ENCODE measurements at regions not wholly inside any gene's neighbourhood (a gene's known extent, or its start where the extent isn't known, plus 50 kb on each side); places are given as distances from the start of the nearest gene placed in this dataset.
A peak's percentile ranks its signal among the peaks of the same experiment; 100 is the strongest.

GRCh38 chr3:177525414-177525813, 328.1 kb upstream of the TBL1XR1 start:
- Mint-ChIP-seq H3K36me3 (no peaks in the 10 kb centered on the region), H3K27ac (no peak overlapping the region), H3K9me3 (peaks cover 0 to 3% (median 0%) of the 10 kb centered on the region in 3 donors), H3K27me3 (no peaks in the 10 kb centered on the region), H3K4me3 (no peak overlapping the region), H3K4me1 (peaks cover 25 to 33% (median 27%) of the 10 kb centered on the region in 3 donors)
- no peak overlapping the region for H3K4me3 ChIP-seq (ENCODE audit: control insufficient read depth in 1 of 2, extremely low read depth in 1 of 2, low read length in 1 of 2)
- CTCF ChIA-PET: interaction anchor here in 1 of 2 donors (0.5 kb wide), 1 partner anchor 260 kb away, joined by 3 read pairs; no protein-coding TSS in a partner anchor
- POLR2A ChIA-PET: no interaction called here
- ATAC-seq (replicated peaks in 1 of 4) (no peak), DNase-seq (no peak)
- no peaks in the 10 kb centered on the region for H3K4me1 ChIP-seq (ENCODE audit: control insufficient read depth in 1 of 2, extremely low read depth in 1 of 2, insufficient read depth in 2 of 2, low read length in 2 of 2)
- H3K27ac ChIP-seq (ENCODE audit: low read length): no peak overlapping the region
- H3K9me3 ChIP-seq: no peaks in the 10 kb centered on the region
- no peaks in the 10 kb centered on the region for H3K27me3 ChIP-seq (replicated peaks in 1 of 2; ENCODE audit: control insufficient read depth in 2 of 2, extremely low read depth in 1 of 2, insufficient read depth in 2 of 2, low read length in 1 of 2)
- no peaks in the 10 kb centered on the region for H3K36me3 ChIP-seq (ENCODE audit: control insufficient read depth in 2 of 2, extremely low read depth in 1 of 2, insufficient read depth in 1 of 2, low read length in 1 of 2)
- no CpG with 5 or more reads among the region's 1 CpG for WGBS (ENCODE audit: insufficient coverage)

GRCh38 chr3:177525987-177526712, 328.9 kb upstream of the TBL1XR1 start:
- 82% methylated on average over 7 of the region's 9 CpGs for WGBS (ENCODE audit: insufficient coverage)
- Mint-ChIP-seq H3K27me3 (no peaks in the 10 kb centered on the region), H3K4me3 (no peak overlapping the region), H3K27ac (peak overlapping the region in 1 of 2 donors; percentile 8), H3K4me1 (peaks cover 25 to 33% (median 27%) of the 10 kb centered on the region in 3 donors), H3K9me3 (peaks cover 0 to 3% (median 0%) of the 10 kb centered on the region in 3 donors), H3K36me3 (no peaks in the 10 kb centered on the region)
- POLR2A ChIA-PET: no interaction called here
- Histone ChIP-seq H3K4me3 (ENCODE audit: control insufficient read depth in 1 of 2, extremely low read depth in 1 of 2, low read length in 1 of 2) (no peak overlapping the region), H3K4me1 (ENCODE audit: control insufficient read depth in 1 of 2, extremely low read depth in 1 of 2, insufficient read depth in 2 of 2, low read length in 2 of 2) (no peaks in the 10 kb centered on the region), H3K27me3 (replicated peaks in 1 of 2; ENCODE audit: control insufficient read depth in 2 of 2, extremely low read depth in 1 of 2, insufficient read depth in 2 of 2, low read length in 1 of 2) (no peaks in the 10 kb centered on the region), H3K36me3 (ENCODE audit: control insufficient read depth in 2 of 2, extremely low read depth in 1 of 2, insufficient read depth in 1 of 2, low read length in 1 of 2) (no peaks in the 10 kb centered on the region), H3K27ac (ENCODE audit: low read length) (no peak overlapping the region), H3K9me3 (no peaks in the 10 kb centered on the region)
- DNase-seq (no peak), ATAC-seq (replicated peaks in 1 of 4) (no peak)
- CTCF ChIA-PET: interaction anchor here in 1 of 2 donors (0.5 kb wide), 1 partner anchor 259 kb away, joined by 3 read pairs; no protein-coding TSS in a partner anchor

- no peak overlapping the region for H3K4me3 Mint-ChIP-seq
- WGBS (ENCODE audit: insufficient coverage): 94% methylated on average over 4 of the region's 7 CpGs
- H3K9me3 Mint-ChIP-seq: peaks cover 0 to 3% (median 0%) of the 10 kb centered on the region in 3 donors
- Histone ChIP-seq H3K9me3 (no peaks in the 10 kb centered on the region), H3K27ac (ENCODE audit: low read length) (no peak overlapping the region), H3K4me3 (ENCODE audit: control insufficient read depth in 1 of 2, extremely low read depth in 1 of 2, low read length in 1 of 2) (no peak overlapping the region), H3K36me3 (ENCODE audit: control insufficient read depth in 2 of 2, extremely low read depth in 1 of 2, insufficient read depth in 1 of 2, low read length in 1 of 2) (no peaks in the 10 kb centered on the region), H3K4me1 (ENCODE audit: control insufficient read depth in 1 of 2, extremely low read depth in 1 of 2, insufficient read depth in 2 of 2, low read length in 2 of 2) (no peaks in the 10 kb centered on the region), H3K27me3 (replicated peaks in 1 of 2; ENCODE audit: control insufficient read depth in 2 of 2, extremely low read depth in 1 of 2, insufficient read depth in 2 of 2, low read length in 1 of 2) (no peaks in the 10 kb centered on the region)
- H3K27ac Mint-ChIP-seq: no peak overlapping the region
- DNase-seq (no peak), ATAC-seq (replicated peaks in 1 of 4) (no peak)
- peaks cover 25 to 33% (median 27%) of the 10 kb centered on the region in 3 donors for H3K4me1 Mint-ChIP-seq
- no peaks in the 10 kb centered on the region for H3K36me3 Mint-ChIP-seq
- H3K27me3 Mint-ChIP-seq: no peaks in the 10 kb centered on the region
- CTCF ChIA-PET: interaction anchor here in 1 of 2 donors (1.0 kb wide), 1 partner anchor 1004 kb away, joined by 3 read pairs; no protein-coding TSS in a partner anchor
- POLR2A ChIA-PET: no interaction called here
Observed at GRCh38 chr3:177527182-177527581, 329.9 kb upstream of the TBL1XR1 start.

DNA sequence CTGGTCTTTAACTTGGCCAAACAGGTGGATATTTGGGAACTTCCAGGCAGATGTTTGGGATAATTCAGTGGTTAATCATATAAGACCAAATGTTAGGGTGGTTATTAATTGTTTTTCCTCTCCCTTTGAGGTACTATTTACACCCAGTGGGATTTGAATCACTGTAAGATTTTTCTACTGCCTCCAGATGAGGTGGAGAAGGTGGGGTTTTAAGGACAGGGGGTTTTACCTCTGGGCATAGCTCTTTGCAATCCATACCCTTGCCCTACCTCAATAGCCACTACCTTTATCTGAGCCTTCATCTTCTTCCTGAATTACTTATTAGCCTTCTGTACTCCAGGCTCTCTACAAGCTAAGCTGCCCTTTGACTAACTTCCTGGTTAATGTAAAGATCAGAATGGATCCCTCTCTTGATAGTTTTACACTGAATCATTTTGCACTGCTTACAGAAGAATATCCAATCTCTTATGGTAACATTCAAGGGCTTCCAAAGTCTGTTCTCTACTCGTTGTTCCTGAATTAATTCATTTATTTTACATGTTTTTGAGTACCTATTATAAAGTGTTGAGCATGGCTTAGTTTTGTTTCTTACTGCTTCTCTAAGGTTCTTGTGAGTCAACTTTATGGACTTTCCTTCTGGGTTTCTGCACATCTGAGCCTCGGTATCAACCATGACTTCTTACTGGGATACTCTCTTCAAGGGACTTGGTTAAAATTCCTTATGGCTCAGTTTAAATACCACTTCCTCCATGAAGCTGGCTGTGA, 331.2 kb upstream of the TBL1XR1 start:
- CTCF ChIA-PET: no interaction called here
- H3K27ac Mint-ChIP-seq: peak overlapping the region in 1 of 2 donors; percentile 64

DNA sequence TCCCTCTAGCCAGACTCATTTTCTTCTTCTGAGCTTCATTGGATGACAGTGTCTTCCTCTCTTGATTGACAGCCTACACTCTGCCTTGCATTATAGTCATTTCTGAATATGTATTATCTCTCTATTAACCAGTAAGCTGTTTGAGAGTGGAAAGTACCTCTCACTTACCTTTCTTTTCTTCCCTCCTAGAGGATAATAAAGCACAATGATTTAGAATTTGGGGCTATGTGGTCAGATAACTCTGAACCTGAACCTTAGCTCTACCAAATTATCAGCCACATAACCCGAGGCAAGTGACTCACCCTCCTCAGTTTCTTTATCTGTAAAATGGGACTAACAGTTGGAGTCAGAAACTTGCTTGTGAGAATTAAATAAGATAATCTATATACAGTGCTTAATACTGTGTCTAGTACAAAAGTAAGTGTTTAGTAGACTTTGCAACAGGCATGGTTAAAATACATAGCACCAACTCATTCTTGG, 331.8 kb upstream of the TBL1XR1 start:
- DNase-seq: no peak
- no peaks in the 10 kb centered on the region for H3K27me3 ChIP-seq (replicated peaks in 1 of 2; ENCODE audit: control insufficient read depth in 2 of 2, extremely low read depth in 1 of 2, insufficient read depth in 2 of 2, low read length in 1 of 2)
- no peaks in the 10 kb centered on the region for H3K4me1 ChIP-seq (ENCODE audit: control insufficient read depth in 1 of 2, extremely low read depth in 1 of 2, insufficient read depth in 2 of 2, low read length in 2 of 2)
- no CpG with 5 or more reads among the region's 1 CpG for WGBS (ENCODE audit: insufficient coverage)
- Mint-ChIP-seq H3K27me3 (no peaks in the 10 kb centered on the region), H3K36me3 (no peaks in the 10 kb centered on the region), H3K9me3 (peaks cover 0 to 3% (median 0%) of the 10 kb centered on the region in 3 donors), H3K4me1 (peaks cover 18 to 27% (median 21%) of the 10 kb centered on the region in 3 donors), H3K27ac (no peak overlapping the region), H3K4me3 (no peak overlapping the region)
- ATAC-seq (replicated peaks in 1 of 4): no peak
- no peak overlapping the region for H3K4me3 ChIP-seq (ENCODE audit: control insufficient read depth in 1 of 2, extremely low read depth in 1 of 2, low read length in 1 of 2)
- CTCF ChIA-PET: no interaction called here
- no peaks in the 10 kb centered on the region for H3K9me3 ChIP-seq
- POLR2A ChIA-PET: no interaction called here
- no peak overlapping the region for H3K27ac ChIP-seq (ENCODE audit: low read length)
- H3K36me3 ChIP-seq (ENCODE audit: control insufficient read depth in 2 of 2, extremely low read depth in 1 of 2, insufficient read depth in 1 of 2, low read length in 1 of 2): no peaks in the 10 kb centered on the region

More for the DNA sequence above, 331.2 kb upstream of the TBL1XR1 start:
- Mint-ChIP-seq H3K27me3 (no peaks in the 10 kb centered on the region), H3K9me3 (peaks cover 0 to 3% (median 0%) of the 10 kb centered on the region in 3 donors), H3K4me1 (peaks cover 25 to 33% (median 27%) of the 10 kb centered on the region in 3 donors), H3K36me3 (no peaks in the 10 kb centered on the region), H3K4me3 (no peak overlapping the region)
- no peaks in the 10 kb centered on the region for H3K36me3 ChIP-seq (ENCODE audit: control insufficient read depth in 2 of 2, extremely low read depth in 1 of 2, insufficient read depth in 1 of 2, low read length in 1 of 2)
- H3K4me3 ChIP-seq (ENCODE audit: control insufficient read depth in 1 of 2, extremely low read depth in 1 of 2, low read length in 1 of 2): no peak overlapping the region
- 71% methylated on average over 1 of the region's 2 CpGs for WGBS (ENCODE audit: insufficient coverage)
- no peak overlapping the region for H3K27ac ChIP-seq (ENCODE audit: low read length)
- no peaks in the 10 kb centered on the region for H3K27me3 ChIP-seq (replicated peaks in 1 of 2; ENCODE audit: control insufficient read depth in 2 of 2, extremely low read depth in 1 of 2, insufficient read depth in 2 of 2, low read length in 1 of 2)
- no peaks in the 10 kb centered on the region for H3K9me3 ChIP-seq
- no peak for DNase-seq
- POLR2A ChIA-PET: interaction anchor here in 1 of 2 donors (0.6 kb wide), 1 partner anchor 38 kb away, joined by 6 read pairs; no protein-coding TSS in a partner anchor
- ATAC-seq (replicated peaks in 1 of 4): no peak
- H3K4me1 ChIP-seq (ENCODE audit: control insufficient read depth in 1 of 2, extremely low read depth in 1 of 2, insufficient read depth in 2 of 2, low read length in 2 of 2): no peaks in the 10 kb centered on the region

DNA sequence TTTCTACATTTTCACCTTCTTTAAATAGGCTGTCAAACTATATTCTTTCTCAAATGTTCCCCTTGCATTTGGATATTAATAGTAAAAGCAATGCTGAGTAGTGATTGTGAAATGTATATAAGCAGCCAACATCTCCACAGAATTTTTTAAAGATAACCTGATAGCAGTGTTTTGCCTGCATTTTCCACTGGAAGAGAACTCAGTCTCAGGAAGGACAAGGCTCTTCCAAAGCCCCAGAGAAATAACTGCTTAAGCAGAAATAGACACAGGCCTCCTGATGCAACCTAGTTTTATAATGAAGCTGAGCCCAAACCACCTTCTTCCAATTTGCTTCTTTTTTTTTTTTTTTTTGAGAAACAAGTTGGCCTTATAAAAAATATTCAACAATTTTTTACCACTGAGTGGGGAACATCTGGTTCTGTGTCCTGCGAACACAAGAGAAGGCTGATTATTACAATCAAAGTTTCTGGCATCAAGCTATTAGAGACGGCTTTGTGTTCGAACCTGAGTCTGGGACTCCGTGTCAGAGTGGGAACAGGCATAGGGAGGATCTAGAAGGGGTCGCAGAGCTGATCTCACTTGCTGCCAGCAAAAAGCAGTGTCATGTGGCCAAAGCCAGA, 332.5 kb upstream of the TBL1XR1 start:
- Mint-ChIP-seq H3K4me1 (peaks cover 16 to 25% (median 18%) of the 10 kb centered on the region in 3 donors), H3K36me3 (no peaks in the 10 kb centered on the region), H3K27me3 (no peaks in the 10 kb centered on the region), H3K27ac (no peak overlapping the region), H3K4me3 (no peak overlapping the region), H3K9me3 (peaks cover 0 to 3% (median 0%) of the 10 kb centered on the region in 3 donors)
- no peak overlapping the region for H3K27ac ChIP-seq (ENCODE audit: low read length)
- WGBS (ENCODE audit: insufficient coverage): 100% methylated on average over 2 of the region's 5 CpGs
- DNase-seq (no peak), ATAC-seq (replicated peaks in 1 of 4) (no peak)
- H3K4me1 ChIP-seq (ENCODE audit: control insufficient read depth in 1 of 2, extremely low read depth in 1 of 2, insufficient read depth in 2 of 2, low read length in 2 of 2): no peaks in the 10 kb centered on the region
- no peaks in the 10 kb centered on the region for H3K9me3 ChIP-seq
- ChIA-PET POLR2A (no interaction called here), CTCF (no interaction called here)
- no peaks in the 10 kb centered on the region for H3K27me3 ChIP-seq (replicated peaks in 1 of 2; ENCODE audit: control insufficient read depth in 2 of 2, extremely low read depth in 1 of 2, insufficient read depth in 2 of 2, low read length in 1 of 2)
- no peaks in the 10 kb centered on the region for H3K36me3 ChIP-seq (ENCODE audit: control insufficient read depth in 2 of 2, extremely low read depth in 1 of 2, insufficient read depth in 1 of 2, low read length in 1 of 2)
- H3K4me3 ChIP-seq (ENCODE audit: control insufficient read depth in 1 of 2, extremely low read depth in 1 of 2, low read length in 1 of 2): no peak overlapping the region
